ENCODE measurements at regions not wholly inside any gene's neighbourhood (a gene's known extent, or its start where the extent isn't known, plus 50 kb on each side); places are given as distances from the start of the nearest gene placed in this dataset.

GRCh38 chr10:131006458-131007256 lies 304.9 kb downstream of the TCERG1L start:
- no peak for DNase-seq

- DNase-seq, result no peak
Measured at GRCh38 chr10:131009791-131010190, 301.7 kb downstream of the TCERG1L start.

GRCh38 chr10:131010965-131011575 lies 300.5 kb downstream of the TCERG1L start:
- no peak for DNase-seq

- DNase-seq, result no peak
Measured at GRCh38 chr10:131011936-131012640, 299.4 kb downstream of the TCERG1L start.

GRCh38 chr10:131012641-131012985 lies 298.9 kb downstream of the TCERG1L start:
- DNase-seq, result no peak

GRCh38 chr10:131013281-131013912 lies 298.1 kb downstream of the TCERG1L start:
- no peak for DNase-seq

- DNase-seq, result no peak
Measured at GRCh38 chr10:131014271-131014670, 297.2 kb downstream of the TCERG1L start.

- DNase-seq, result no peak
Measured at GRCh38 chr10:131015271-131015670, 296.2 kb downstream of the TCERG1L start.

GRCh38 chr10:131016556-131016955 lies 295.0 kb downstream of the TCERG1L start:
- no peak for DNase-seq

- no peak for DNase-seq
Measured at GRCh38 chr10:131017566-131018285, 293.8 kb downstream of the TCERG1L start.

- no peak for DNase-seq
Measured at GRCh38 chr10:131018886-131019500, 292.5 kb downstream of the TCERG1L start.

GRCh38 chr10:131019696-131020095 lies 291.8 kb downstream of the TCERG1L start:
- no peak for DNase-seq

- no peak for DNase-seq
Measured at GRCh38 chr10:131020775-131021174, 290.7 kb downstream of the TCERG1L start.

GRCh38 chr10:131021246-131021895 lies 290.1 kb downstream of the TCERG1L start:
- DNase-seq, result no peak

GRCh38 chr10:131021969-131022368 lies 289.6 kb downstream of the TCERG1L start:
- DNase-seq, result no peak

GRCh38 chr10:131022369-131022768 lies 289.2 kb downstream of the TCERG1L start:
- DNase-seq, result no peak

- DNase-seq, result no peak
Measured at GRCh38 chr10:131022981-131023380, 288.5 kb downstream of the TCERG1L start.

GRCh38 chr10:131024259-131025131 lies 287.0 kb downstream of the TCERG1L start:
- DNase-seq, result no peak

- DNase-seq, result no peak
Measured at GRCh38 chr10:131025333-131025732, 286.2 kb downstream of the TCERG1L start.
